ENCODE measurements at regions not wholly inside any gene's neighbourhood (a gene's known extent, or its start where the extent isn't known, plus 50 kb on each side); places are given as distances from the start of the nearest gene placed in this dataset.

- TF ChIP-seq, protein P1, sequence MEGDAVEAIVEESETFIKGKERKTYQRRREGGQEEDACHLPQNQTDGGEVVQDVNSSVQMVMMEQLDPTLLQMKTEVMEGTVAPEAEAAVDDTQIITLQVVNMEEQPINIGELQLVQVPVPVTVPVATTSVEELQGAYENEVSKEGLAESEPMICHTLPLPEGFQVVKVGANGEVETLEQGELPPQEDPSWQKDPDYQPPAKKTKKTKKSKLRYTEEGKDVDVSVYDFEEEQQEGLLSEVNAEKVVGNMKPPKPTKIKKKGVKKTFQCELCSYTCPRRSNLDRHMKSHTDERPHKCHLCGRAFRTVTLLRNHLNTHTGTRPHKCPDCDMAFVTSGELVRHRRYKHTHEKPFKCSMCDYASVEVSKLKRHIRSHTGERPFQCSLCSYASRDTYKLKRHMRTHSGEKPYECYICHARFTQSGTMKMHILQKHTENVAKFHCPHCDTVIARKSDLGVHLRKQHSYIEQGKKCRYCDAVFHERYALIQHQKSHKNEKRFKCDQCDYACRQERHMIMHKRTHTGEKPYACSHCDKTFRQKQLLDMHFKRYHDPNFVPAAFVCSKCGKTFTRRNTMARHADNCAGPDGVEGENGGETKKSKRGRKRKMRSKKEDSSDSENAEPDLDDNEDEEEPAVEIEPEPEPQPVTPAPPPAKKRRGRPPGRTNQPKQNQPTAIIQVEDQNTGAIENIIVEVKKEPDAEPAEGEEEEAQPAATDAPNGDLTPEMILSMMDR (IDR thresholded peaks at IDR 0.05; ENCODE audit: borderline replicate concordance, insufficient read depth, low read depth, low read length) = no peak
- H3K4me3 ChIP-seq (ENCODE audit: low read depth, low read length) = no peak overlapping the region
Observed at GRCh38 chr16:11424118-11424460, 78.8 kb downstream of the RMI2 start.

GRCh38 chr16:11425140-11425539 lies 79.9 kb downstream of the RMI2 start:
- TF ChIP-seq, protein P1 (IDR thresholded peaks at IDR 0.05; ENCODE audit: borderline replicate concordance, insufficient read depth, low read depth, low read length) = no peak
- no peak overlapping the region for H3K4me3 ChIP-seq (ENCODE audit: low read depth, low read length)

- TF ChIP-seq, protein P1 (IDR thresholded peaks at IDR 0.05; ENCODE audit: borderline replicate concordance, insufficient read depth, low read depth, low read length) = no peak
Observed at GRCh38 chr16:11428623-11428953, 83.3 kb downstream of the RMI2 start.

DNA sequence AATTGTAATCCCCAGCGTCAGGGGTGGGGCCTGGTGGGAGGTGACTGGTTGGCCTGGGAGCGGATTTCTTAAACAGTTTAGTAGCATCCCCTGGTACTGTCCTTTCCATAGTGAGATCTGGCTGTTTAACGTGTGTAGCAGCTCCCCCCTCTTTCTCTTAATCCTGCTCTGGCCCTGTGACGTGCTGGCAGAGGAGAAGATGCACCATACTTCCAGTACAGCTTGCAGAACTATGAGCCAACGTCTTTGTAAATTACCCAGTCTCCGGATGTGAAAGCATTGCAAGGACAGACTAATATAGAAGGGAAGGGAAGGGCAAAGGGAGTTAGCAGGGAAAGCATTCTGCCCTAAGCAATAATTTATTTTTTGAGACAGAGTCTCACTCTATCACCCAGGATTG lies 83.9 kb downstream of the RMI2 start:
- H3K4me3 ChIP-seq (ENCODE audit: low read depth, low read length) = no peak overlapping the region
- TF ChIP-seq, protein P1 (IDR thresholded peaks at IDR 0.05; ENCODE audit: borderline replicate concordance, insufficient read depth, low read depth, low read length) = no peak

More at GRCh38 chr16:11428623-11428953, 83.3 kb downstream of the RMI2 start:
- no peak overlapping the region for H3K4me3 ChIP-seq (ENCODE audit: low read depth, low read length)

GRCh38 chr16:11429823-11430222 lies 84.6 kb downstream of the RMI2 start:
- H3K4me3 ChIP-seq (ENCODE audit: low read depth, low read length) = no peak overlapping the region
- TF ChIP-seq, protein P1 (IDR thresholded peaks at IDR 0.05; ENCODE audit: borderline replicate concordance, insufficient read depth, low read depth, low read length) = no peak

DNA sequence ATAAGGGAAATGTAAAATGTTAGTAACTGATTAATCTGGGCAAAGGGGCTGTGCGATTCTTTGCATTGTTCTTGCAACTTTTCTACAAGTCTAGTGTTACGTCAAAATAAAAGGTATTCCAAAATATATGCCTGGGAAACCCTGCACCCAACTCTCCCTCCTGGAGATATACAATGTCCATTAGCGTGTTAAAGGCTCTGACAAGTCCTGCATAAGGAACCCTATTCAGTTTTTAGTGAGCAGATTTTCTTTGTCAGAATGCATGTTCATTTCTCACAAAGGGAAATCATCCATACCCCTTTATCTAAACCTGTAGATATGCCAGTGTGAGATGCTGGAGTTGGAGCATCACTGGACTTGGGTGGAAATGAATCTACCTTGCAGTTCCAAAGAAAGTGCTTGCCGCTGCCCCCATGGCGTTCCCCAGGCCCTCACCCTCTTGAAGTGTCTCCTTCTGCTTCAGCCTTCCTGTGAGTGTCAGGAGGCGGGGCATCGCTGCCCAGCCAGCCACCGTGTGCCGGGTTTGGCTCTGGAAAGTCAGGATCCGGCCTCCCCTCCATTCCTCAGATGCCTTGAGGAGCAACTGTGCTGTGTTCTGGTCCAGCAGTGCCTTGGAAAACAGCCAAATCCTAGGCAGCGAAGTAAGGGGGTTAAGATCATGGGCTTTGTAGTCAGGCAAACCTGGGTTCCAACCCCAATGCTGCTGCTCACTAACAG lies 85.5 kb downstream of the RMI2 start:
- TF ChIP-seq, protein P1 (IDR thresholded peaks at IDR 0.05; ENCODE audit: borderline replicate concordance, insufficient read depth, low read depth, low read length) = no peak
- H3K4me3 ChIP-seq (ENCODE audit: low read depth, low read length) = no peak overlapping the region

DNA sequence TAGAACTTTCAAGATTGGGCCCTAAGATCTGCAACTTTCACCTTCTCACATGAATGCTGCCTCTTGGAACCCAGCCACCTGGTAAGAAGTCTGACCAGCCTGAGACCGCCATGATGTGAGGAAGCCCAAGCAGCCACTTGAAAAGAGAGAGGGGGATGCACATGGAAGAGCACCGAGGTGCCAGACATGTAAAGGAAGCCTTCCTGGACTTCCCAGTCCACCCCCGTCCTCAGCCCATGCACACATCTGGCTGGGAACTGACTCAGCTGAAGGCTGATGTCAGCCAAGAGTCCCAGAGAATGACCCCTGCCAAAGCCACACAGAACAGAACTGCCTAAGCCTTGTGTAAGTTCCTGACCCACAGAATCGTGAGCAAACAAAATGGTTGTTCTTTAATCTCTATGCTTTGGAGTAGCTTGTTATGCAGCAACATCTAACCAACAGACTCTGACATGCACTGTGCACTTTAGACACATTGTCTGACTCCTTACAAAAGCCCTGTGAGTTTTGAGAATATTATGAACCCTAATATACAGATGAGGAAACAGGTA lies 86.7 kb downstream of the RMI2 start:
- H3K4me3 ChIP-seq (ENCODE audit: low read depth, low read length) = no peak overlapping the region
- TF ChIP-seq, protein P1 (IDR thresholded peaks at IDR 0.05; ENCODE audit: borderline replicate concordance, insufficient read depth, low read depth, low read length) = no peak

All from GM12875 (cell line).